Mucosa of rectum (tissue), 2 donors: ENCODE measurements at regions not wholly inside any gene's neighbourhood (a gene's known extent, or its start where the extent isn't known, plus 50 kb on each side); places are given as distances from the start of the nearest gene placed in this dataset.
"Not testable (repeated sequence)": the region's sequence is repeated elsewhere in the genome, so short reads cannot be mapped to it uniquely, and the experiment has no call there.

Experiments
- H3K27ac ChIP-seq, 2 donors: one replicate each; pipeline ENCODE4 v1.7.0; 2013; ENCODE audit warnings: inconsistent platforms in 2 of 2, low read depth in 2 of 2, low read length in 2 of 2
- H3K27me3 ChIP-seq, 2 donors: one replicate each; pipeline ENCODE4 v1.7.0; 2013; ENCODE audit warnings: low read length in 2 of 2; ENCODE audit not compliant: control insufficient read depth in 2 of 2, insufficient read depth in 2 of 2
- H3K36me3 ChIP-seq, 2 donors: one replicate each; pipeline ENCODE4 v1.7.0; 2013; ENCODE audit warnings: low read length in 2 of 2; ENCODE audit not compliant: control insufficient read depth in 2 of 2, insufficient read depth in 2 of 2
- H3K4me1 ChIP-seq, 2 donors: one replicate each; pipeline ENCODE4 v1.7.0; 2013; ENCODE audit warnings: low read length in 2 of 2, mild to moderate bottlenecking in 1 of 2; ENCODE audit not compliant: control insufficient read depth in 2 of 2, insufficient read depth in 2 of 2
- H3K4me3 ChIP-seq, 2 donors: one replicate each; pipeline ENCODE4 v1.7.0; 2013; ENCODE audit warnings: low read length in 2 of 2
- H3K9ac ChIP-seq, 2 donors: one replicate each; pipeline ENCODE4 v1.7.0; 2013; ENCODE audit warnings: low read length in 2 of 2, low read depth in 1 of 2, mild to moderate bottlenecking in 1 of 2
- H3K9me3 ChIP-seq, 2 donors: one replicate each; pipeline ENCODE4 v1.7.0; 2013; ENCODE audit warnings: low read length in 2 of 2; ENCODE audit not compliant: control insufficient read depth in 2 of 2
- donor health status: healthy.
- donor health status: Normal muscosa, but diverticular disease.

DNA sequence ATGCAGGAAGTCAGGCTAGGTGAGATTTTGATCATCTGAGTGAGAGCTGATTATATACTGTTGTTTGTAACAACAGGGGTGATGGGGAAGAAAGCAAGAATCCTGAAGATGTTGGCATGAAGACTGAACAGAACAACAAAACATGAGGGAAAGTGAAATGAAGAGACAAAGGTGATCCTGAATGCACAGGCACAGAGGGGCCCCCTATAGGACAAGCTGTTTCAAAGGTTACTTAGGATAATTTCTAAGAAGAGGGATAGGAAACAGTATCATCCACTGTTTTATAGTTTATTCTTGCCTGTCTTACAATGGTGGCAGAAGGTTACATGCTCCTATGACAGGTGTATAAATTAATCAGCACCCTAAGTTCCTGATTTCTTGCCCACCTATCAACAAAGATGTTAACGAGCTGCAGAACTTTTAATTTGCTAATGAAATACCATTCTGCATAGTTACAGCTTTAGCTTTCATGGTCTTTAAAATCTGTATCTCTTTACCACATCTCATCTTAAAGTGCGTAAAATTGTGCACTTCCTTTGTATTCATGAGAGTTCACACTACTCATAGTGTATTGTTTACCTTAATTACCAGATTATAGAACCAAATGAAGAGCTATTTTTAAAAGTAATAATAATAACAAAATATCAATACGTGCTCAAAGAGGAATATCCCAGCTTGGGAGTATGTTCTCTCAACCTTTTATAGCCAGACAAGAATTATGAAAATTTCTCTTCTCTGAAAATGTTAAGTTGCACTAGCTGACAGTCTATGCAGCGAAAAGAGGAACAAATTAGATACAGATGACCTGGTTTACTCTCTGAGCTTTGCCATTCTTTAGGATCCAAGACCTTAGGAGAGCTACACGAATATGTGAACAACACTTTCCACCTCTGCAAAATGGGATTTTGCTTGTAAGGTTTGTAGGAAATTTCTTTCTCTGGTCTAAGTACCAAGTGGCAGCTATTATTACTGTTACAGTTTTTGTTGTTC, 192.5 kb downstream of the EDN1 start:
- Histone ChIP-seq H3K9ac (no peak overlapping the region), H3K27me3 (no peaks in the 10 kb centered on the region), H3K36me3 (no peaks in the 10 kb centered on the region), H3K4me1 (peaks cover 2 to 3% of the 10 kb centered on the region in 2 donors), H3K4me3 (no peak overlapping the region), H3K9me3 (no peaks in the 10 kb centered on the region), H3K27ac (no peak overlapping the region)

DNA sequence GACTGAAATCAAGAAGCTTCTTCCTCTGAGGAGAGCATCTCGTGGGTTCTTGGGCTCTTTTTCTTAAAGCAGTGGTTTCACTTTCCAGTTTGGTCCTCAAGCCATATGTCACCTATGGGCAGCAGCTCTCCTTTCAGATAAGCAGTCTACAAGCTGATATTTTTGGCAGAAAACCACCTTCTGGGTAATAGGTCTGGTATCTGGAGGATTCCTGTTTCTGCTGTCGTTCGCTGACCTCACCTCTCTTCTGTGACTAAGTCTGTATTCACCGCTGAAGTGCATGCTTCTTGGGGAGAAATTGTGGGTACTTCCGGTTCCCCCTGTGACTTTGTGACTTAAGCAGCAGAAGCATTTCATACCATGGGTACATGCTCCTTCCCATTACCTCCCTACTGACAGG, 193.6 kb downstream of the EDN1 start:
- Histone ChIP-seq H3K27me3 (no peaks in the 10 kb centered on the region), H3K27ac (no peak overlapping the region), H3K4me3 (no peak overlapping the region)

GRCh38 chr6:12484519-12484918, 194.4 kb downstream of the EDN1 start:
- no peaks in the 10 kb centered on the region for H3K9me3 ChIP-seq
- no peak overlapping the region for H3K27ac ChIP-seq
- no peaks in the 10 kb centered on the region for H3K27me3 ChIP-seq
- no peak overlapping the region for H3K9ac ChIP-seq
- no peak overlapping the region for H3K4me3 ChIP-seq
- H3K4me1 ChIP-seq: peaks cover 2 to 3% of the 10 kb centered on the region in 2 donors
- no peaks in the 10 kb centered on the region for H3K36me3 ChIP-seq

More for the DNA sequence above, 193.6 kb downstream of the EDN1 start:
- peaks cover 2 to 3% of the 10 kb centered on the region in 2 donors for H3K4me1 ChIP-seq
- no peaks in the 10 kb centered on the region for H3K9me3 ChIP-seq
- H3K36me3 ChIP-seq: no peaks in the 10 kb centered on the region
- H3K9ac ChIP-seq: no peak overlapping the region

DNA sequence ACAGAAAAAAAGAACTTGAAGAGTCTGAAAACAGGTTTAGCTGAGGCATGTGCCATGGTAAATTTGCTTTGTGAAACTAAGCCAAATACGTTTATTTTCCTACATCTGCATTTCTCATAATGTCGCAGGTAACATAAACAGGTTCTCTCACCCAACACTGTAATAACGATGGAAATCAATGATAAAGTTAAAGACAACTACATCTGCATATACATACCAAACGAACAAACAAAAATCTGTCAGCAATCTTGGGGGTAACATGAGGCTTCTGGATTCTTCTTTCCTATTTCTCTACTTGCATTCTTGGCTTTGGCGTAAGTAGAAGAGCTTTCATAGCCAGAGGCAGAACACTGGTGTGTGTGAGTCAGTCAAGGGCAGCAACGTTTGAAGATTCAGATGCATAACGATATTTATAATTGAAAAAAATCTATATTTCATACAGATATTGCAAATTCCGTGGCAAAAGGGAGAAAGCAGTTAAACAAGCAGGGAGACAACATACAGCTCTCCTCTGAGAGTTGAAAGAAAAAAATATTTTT, 195.1 kb downstream of the EDN1 start:
- Histone ChIP-seq H3K27me3 (no peaks in the 10 kb centered on the region), H3K4me3 (no peak overlapping the region), H3K9ac (no peak overlapping the region), H3K9me3 (no peaks in the 10 kb centered on the region), H3K27ac (no peak overlapping the region), H3K36me3 (no peaks in the 10 kb centered on the region), H3K4me1 (peaks cover 2 to 3% of the 10 kb centered on the region in 2 donors)

DNA sequence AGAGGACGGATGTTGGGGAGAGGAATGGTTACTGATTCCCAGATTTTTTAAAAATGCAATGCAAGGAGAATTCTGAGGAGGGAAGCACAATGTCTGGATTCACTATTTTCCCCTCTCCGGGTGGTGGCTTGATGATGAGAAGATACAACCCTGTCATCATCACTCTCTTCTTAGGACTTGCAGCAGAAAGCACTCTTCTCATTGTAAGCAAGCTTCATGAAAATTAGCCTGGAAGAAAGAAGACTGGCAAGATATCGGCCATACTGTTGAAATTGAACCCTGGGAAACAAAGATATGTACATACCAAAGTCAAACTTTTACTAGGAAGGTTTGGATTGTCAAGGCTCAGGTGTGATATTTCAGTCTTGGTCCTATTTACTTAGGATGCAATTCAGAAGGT, 195.7 kb downstream of the EDN1 start:
- Histone ChIP-seq H3K9ac (no peak overlapping the region), H3K9me3 (no peaks in the 10 kb centered on the region), H3K36me3 (no peaks in the 10 kb centered on the region), H3K27ac (no peak overlapping the region), H3K4me3 (no peak overlapping the region), H3K27me3 (no peaks in the 10 kb centered on the region), H3K4me1 (peaks cover 2 to 3% of the 10 kb centered on the region in 2 donors)

DNA sequence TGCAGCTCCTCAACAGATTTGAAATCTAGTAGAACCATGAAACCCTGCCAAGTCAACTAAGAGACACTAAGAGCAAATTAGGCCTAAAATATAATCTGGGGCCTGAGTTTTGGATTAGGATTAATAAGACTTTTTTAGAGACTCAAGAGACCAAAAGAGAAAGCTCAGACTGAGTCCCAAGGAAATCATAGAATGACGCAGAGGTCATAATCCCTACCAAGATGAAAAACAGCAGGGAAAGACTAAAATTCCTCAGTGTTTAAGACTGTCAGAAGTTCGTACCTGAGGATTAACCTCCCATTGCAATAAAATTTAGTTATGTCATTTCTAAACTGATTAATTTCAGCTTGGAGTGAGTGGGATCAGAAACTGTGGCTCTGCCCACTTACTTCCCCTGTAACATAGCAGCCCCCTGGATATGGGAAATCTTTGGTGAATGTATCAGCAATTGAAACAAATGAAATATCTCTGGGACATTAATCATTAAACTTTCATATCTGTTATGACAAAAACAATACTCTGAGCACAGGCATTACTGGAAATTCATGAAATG, 200.3 kb downstream of the EDN1 start:
- Histone ChIP-seq H3K36me3 (no peaks in the 10 kb centered on the region), H3K4me3 (no peak overlapping the region), H3K4me1 (no peaks in the 10 kb centered on the region), H3K9me3 (no peaks in the 10 kb centered on the region), H3K27ac (no peak overlapping the region), H3K27me3 (no peaks in the 10 kb centered on the region), H3K9ac (no peak overlapping the region)

GRCh38 chr6:12490904-12491571, 200.9 kb downstream of the EDN1 start:
- Histone ChIP-seq H3K27ac (no peak overlapping the region), H3K9me3 (no peaks in the 10 kb centered on the region), H3K4me1 (no peaks in the 10 kb centered on the region), H3K9ac (no peak overlapping the region), H3K4me3 (no peak overlapping the region), H3K36me3 (no peaks in the 10 kb centered on the region), H3K27me3 (no peaks in the 10 kb centered on the region)

DNA sequence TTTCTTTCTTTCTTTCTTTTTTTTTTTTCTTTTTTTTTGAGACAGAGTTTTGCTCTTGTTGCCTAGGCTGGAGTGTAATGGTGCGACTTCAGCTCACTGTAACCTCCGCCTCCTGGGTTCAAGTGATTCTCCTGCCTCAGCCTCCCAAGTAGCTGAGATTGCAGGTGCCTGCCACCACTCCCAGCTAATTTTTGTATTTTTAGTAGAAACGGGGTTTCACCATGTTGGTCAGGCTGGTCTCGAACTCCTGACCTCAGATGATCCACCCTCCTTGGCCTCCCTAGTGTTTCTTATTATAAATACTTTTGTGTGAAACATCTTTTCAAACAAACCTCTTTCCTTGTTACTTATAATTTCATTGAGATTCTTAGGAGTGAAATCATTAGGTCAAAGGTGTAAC, 202.8 kb downstream of the EDN1 start:
- not testable (repeated sequence) for H3K9ac ChIP-seq, H3K9me3 ChIP-seq, H3K27me3 ChIP-seq, H3K27ac ChIP-seq, H3K4me1 ChIP-seq, H3K36me3 ChIP-seq, H3K4me3 ChIP-seq

DNA sequence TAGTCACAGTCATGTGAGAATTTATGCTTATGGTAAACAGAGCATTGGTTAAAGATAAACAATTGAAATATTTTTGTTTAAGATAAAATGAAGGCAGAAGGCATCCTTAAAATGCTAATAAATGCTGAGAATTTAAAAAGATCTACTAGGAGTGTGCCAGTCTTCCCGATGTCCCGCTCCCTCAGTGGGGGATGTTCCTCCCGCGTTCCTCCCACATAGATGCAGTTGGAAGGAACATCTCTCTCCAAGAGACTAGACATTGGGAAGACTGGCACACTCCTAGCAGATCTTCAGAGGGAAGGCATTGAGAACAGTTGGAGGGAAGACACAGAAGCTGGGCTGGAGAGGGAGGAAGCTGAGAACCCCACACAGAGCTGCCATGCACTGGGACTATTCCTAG, 203.3 kb downstream of the EDN1 start:
- Histone ChIP-seq H3K9me3 (no peaks in the 10 kb centered on the region), H3K36me3 (no peaks in the 10 kb centered on the region), H3K27ac (no peak overlapping the region), H3K4me1 (no peaks in the 10 kb centered on the region), H3K4me3 (no peak overlapping the region), H3K9ac (no peak overlapping the region), H3K27me3 (no peaks in the 10 kb centered on the region)

DNA sequence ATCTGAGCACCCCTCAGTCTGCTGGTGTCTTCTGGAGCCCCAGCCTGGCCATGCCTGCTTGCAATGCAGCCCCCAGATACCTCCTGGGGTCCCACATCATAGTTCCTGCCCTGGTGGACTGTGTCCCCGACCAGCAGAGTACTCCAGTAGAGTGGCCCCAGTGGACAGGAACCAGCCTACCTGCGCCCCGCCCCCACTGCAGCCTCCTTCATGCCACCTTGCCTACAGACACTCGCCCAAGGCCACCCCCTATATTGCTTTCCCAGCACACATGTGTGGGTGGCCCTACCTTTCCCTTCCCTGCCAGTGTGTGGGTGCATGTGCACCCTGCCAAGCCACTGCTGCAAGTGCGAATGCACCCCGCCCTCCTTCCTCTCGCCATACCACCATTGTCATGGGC, 204.0 kb downstream of the EDN1 start:
- Histone ChIP-seq H3K27me3 (no peaks in the 10 kb centered on the region), H3K4me1 (no peaks in the 10 kb centered on the region), H3K9ac (no peak overlapping the region), H3K36me3 (no peaks in the 10 kb centered on the region), H3K27ac (no peak overlapping the region), H3K9me3 (no peaks in the 10 kb centered on the region), H3K4me3 (no peak overlapping the region)
